HG03064 (cell line): ENCODE measurements at regions not wholly inside any gene's neighbourhood (a gene's known extent, or its start where the extent isn't known, plus 50 kb on each side); places are given as distances from the start of the nearest gene placed in this dataset.

ENCODE experiments used
- ATAC-seq: cut with Tn5 transposase; IDR thresholded peaks from one replicate; pipeline ENCODE4 v1.9.1; 2021; ENCODE audit warnings: low read depth; ENCODE audit not compliant: unreplicated experiment

DNA sequence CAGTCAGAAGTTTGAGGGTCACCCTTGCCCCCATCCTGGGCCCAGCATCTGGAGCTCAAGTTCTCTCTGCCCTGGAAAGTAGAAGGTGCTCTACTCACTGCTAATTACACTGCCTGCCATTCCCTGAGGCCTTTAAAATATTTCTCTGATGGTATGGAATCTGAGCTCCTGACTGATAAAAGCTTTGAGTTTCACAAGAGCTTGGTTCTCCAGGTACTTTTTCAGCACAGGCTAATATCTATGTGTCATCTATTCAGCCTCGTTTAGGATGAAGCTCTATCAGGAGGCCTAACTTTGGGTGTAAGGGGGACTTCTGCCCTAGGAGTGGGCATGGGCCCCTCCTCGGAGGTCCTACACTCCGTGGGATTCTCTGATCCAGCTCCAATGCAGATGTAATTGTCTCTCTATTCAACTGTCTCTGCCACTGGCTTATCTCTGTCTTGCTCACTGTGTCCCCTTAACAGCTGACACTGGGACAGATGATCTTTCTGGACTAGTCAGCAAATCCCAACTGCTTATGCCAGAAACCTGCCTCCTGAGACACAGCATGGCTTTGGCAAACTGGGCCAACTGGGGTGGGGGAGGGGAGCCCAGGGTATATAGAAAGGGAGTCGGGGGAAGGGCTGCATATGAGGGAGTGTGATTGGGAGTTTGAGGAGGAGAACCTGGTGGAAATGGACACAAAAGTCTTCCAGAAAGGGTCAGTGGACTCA, 104.2 kb upstream of the GADD45A start:
- no peak for ATAC-seq

DNA sequence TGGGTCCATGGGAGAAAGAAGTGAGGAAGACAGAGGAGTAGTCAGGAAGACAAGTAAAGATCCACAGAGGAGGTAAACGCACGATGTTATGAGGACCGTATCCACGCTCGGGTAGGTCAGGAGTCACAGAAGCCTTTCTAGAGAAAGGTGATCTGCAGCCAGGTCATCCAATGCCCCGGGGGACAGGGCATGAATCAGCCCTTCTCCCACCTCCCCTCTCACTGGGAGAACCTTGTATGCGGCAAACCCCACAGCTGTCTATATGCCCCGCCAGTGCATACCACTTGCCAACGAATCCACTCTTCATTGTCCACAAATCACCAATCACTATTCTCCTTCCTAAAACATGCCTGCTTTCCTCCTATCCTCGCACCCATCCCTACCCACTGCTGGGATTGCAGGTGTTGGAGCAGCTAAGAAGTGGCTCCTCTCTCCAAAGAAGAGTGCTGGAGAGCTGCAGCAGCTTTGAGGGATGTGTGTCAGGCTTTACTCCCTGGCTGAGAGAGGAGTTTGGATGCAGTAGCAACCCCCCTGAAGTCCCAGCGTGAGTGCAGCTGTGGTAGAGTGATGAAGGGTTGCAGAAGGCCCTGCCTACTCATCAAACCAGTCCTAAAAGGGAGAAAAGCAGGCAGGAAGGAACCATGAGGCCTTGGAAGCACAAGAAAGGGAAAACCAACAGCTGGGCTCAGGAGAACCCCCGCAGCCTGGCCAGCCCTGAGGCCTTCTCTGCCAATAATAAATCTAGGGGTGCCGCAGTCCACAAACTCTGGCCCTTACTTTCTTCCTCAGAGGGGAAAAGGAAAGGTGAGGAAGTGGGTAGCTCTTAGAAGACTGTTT, 102.2 kb upstream of the GADD45A start:
- no peak for ATAC-seq

DNA sequence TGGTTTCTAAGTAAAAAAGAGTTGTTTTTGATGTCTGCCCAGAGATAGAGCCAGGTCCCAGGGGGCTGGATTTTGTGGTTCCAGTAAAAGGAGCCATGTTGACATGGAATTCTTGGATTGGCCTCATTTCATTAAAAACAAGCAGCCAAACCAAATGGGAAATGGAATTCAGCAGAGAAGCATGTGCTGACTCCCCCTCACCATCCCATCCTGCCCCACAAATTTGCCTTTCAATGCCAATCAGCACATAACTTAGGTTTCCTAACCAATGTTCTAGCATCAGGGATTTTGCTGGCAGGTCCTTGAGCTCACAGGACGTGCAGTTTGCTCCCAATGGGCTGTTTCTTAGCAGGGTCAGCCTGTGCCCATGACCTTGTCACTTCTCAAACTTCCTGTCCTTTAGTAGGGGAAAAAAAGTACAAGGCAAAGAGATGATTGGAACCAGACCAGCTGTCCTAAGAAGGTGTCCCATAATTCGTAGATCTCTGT, 101.5 kb upstream of the GADD45A start:
- ATAC-seq: no peak

DNA sequence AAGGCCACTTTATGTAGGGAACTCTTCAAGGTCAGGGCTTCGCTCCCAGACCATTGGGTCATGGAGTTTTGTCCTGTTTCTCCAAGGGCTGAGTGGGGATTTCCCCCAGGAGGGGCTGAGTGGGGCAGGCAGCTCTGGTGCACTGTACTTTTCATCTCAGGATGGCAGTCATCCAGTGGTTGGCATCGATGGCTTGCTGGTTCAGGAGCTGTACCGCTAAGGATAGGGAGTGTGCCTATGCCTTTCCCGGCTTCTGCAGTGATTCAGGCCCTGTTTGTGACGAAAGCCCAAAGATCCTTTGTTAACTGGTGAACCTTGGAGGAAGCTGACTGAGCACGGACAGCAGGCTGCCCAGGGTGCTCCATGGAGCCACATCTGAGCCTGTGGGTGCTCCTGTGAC, 100.1 kb upstream of the GADD45A start:
- ATAC-seq: no peak

DNA sequence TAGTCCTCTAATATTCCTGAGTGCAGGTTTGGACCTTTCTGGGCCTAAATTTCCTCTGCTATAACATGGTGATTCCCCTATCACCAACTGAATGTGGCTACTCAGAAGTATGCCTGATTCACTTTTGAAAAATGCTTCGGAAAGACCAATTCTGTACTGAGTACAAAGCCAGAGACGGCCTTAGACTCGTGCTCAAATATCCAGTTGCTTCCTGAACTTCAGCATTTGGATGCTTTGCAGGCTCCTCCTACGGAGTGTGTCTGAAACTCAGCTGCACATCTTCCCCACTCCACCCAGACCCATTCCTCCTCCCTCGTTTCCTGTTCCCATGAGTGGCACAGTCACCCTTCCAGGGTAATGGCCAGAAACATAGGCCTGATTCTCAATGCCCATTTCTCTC, 98.4 kb upstream of the GADD45A start:
- no peak for ATAC-seq

DNA sequence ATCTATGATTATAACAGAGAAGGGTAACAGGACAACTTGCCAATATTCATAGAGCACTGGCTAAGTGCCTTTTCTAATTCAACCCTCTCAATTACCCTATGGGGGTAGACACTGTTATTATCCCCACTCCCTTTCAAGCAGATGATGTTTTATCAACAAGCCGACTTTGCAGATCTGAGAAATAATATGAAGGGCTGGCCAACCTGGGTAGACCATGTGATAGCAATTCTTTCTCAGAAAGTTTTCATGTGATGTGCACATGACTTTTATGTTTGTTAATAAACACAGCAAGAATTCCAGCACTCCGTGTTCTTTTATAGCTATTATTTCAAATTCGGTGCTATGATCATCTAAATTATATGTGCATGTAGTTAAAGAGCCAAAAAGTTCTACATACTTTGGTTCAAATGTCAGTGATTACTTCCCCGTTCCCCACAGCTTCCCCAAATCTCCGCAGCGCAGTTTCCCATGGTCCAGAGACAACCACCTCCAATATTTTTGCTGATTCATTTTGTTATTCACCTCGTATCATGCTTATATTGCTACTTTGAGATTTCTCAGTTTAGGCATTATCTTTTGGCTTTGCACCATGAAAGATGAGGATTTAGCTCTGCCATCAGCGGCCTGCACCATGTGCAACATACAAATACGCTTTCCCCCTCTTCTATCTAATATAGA, 96.7 kb upstream of the GADD45A start:
- ATAC-seq: no peak

DNA sequence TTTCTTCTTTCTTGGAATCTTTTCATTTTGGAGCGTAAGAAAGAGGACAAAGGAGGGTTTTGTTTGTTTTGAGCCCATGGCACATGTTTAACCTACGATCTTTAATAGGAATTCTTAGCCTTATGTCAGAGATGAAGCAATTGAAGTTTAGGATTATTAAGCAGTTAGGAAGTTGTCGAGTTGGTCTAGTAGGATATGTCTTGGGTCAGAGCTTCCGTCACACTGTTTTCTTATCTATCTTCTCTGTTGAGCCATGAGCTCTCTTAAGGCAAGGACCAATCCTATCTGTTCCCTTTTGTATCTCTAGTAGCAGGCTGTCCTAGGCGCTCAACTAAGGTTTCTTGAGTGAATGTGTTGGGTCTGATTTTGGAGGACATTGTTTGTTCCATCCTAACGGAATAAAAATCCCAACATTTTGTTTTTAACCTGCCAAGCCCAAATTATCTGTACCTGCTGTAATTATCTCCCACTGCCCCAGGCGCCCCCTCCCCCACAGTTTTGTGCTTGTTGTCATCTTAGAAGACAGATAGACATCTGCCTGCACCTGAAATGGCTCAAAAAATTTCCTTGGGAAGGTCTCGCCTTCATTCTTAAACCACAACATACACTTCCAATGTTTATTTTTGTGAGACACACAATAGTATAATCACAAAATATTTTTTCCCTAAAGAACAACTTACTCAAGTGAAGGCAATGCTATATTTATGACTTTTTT, 95.3 kb upstream of the GADD45A start:
- ATAC-seq: no peak

DNA sequence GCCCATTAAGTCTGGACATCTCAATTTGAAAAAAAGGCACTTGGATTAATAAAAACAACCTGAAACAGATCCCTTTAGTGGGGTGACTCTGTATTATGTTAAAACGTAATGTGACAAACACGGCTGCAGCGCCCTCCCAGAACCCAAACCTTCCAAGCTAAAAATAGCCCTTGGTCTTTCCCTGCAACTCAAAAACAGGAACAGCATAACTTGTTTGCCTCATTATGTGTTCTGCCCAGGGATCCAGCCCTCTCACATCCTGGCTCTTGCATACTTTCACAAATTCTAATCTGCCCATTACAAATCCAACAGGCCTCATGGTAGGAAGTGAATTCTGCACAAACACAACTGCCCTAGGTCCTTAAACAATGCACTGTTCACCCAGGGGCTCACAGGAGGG, 94.7 kb upstream of the GADD45A start:
- ATAC-seq: no peak

DNA sequence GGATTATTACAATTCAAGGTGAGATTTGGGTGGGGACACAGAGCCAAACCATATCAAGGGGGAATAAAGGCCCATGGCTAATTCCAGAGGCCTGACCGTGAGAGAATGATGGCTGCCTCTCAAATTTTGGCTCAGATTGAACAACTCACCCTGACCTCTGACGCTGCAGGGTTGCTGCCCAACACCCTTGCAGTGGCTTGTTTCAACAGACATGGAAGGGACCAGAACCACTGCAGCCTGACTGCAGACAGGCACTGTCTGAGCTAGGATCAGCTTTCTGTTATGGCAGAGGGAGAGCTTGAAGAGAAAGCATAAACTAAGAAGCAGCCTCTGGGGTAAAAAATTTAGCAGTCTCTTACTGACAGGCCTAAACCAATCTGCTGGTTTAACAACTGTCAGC, 90.2 kb upstream of the GADD45A start:
- no peak for ATAC-seq

DNA sequence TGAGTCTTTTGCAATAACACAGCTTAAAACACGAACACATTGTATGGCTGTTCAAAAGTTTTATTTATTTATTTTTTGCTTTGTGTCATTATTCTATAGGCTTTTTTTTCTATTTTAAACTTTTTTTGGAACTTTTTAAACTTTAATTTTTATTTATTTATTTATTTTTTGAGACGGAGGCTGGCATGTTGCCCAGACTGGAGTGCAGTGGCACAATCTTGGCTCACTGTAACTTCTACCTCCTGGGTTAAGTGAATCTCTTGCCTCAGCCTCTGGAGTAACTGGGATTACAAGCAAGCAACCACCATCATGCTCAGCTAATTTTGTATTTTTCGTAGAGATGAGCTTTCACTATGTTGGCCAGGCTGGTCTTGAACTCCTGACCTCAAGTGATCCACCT, 88.3 kb upstream of the GADD45A start:
- no peak for ATAC-seq

DNA sequence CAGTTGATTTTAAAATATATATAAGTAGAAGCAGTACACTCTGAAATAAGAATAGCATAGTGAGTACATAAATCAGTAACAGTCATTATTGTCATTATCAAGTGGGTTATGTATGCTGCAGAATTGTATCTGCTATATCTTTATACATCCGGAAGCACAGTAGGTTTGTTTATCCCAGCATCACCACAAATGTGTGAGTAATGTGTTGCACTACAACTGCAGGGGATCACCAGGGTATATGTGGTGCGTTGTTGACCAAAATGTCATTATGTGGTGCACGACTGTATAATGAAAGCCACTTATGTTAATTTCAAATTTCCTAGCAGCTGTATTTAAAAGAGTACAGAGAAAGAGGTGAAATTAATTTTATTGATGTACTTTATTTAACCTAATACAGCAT, 87.7 kb upstream of the GADD45A start:
- ATAC-seq: no peak

DNA sequence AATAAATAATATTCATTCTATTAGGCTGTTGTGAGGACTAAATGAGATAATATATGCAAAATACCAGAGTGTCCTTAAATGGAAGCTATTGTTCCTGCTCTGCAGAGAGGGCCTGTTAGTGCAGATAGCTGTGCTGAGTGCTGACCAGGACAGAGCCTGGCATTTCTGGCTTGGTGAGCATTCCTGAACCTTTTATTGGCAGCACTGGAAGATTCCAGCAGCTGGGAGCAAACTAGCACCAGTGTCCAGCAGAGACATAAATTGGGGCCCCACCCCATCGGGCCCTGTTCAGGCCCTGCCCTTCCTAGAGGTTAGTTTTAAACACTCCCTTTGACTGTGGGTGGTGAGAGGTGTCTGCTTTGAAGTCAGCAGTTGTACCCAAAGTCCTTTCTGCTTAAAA, 85.9 kb upstream of the GADD45A start:
- ATAC-seq: no peak

DNA sequence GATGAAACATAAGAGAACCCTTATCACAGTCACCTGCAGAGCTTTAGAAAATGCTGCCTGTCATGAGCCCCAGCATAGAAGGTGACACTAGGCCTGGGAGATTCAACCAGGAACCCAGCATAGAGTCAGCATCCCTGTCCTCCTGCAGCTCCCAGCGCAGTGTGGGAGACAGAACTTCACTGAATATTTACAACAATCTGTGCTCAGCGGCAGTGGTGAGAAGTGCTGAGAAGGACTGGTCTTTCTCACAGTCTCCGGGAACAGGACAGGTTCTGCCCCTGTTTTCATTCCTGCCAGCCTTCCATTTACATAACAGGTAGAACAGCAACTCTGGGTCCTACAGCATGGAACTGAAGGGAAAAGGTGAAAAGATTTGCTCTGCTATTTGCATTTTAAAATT, 83.5 kb upstream of the GADD45A start:
- ATAC-seq: no peak

DNA sequence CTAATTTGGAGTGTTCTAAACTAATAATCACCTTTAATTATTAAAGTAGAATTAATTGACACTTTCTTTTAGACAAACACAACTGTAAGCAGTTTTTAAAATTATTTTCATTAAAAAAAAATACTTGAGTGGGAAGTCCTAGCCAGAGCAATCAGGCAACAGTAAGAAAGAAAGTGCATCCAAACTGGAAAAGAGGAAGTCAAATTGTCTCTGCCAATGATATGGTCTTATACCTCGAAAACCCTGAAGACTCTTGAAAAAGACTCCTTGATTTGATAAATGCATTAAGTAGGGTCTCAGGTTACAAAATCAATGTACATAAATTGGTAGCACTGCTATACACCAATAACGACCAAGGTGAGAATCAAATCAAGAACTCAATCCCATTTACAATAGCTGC, 83.0 kb upstream of the GADD45A start:
- ATAC-seq: no peak

DNA sequence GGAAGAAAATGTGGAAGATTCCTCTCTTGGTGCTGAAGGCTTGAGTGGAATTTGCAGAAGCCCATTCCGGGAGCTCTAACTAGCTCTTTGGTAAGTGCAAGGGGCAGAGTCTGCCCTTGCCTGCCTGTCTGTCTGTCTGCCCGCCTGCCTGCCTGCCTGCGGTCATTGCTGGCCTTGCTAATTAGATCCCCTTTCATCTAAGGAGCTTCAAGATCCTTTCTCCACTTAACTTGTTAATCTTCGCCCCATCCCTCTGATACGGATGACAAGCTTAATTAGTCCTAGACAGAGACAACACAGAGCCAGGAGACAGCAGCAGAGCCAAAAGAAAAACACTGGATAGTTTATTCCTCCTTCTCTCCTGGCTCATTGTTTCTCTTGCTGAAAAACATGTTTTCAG, 80.2 kb upstream of the GADD45A start:
- ATAC-seq: no peak

DNA sequence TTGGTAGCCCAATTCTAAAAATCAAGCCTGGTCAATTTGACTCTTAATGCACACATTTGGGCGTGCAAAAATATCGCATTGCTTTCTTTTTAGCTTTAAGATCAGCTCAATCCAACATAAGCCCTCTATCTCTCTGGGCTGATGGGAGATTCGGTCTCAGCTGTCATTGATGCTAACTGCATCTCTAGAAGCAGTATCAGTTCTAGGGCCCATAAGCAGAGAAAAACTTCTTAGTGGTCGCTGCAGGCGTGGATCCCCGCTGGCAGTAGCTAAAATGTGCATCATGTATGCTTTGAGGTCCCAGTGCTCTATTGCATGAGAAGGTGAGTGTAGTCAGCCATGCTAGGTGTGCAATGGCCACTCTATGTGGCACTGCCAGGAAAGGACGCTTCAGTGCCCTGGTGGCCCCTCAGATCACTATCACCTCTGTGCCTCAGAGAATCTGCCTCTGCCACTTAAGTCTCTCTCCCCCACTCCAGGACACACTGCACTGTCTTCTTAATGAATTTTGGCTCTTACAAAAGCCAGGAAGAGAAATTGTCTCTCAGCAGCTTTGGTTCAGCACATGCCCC, 79.7 kb upstream of the GADD45A start:
- ATAC-seq: no peak

DNA sequence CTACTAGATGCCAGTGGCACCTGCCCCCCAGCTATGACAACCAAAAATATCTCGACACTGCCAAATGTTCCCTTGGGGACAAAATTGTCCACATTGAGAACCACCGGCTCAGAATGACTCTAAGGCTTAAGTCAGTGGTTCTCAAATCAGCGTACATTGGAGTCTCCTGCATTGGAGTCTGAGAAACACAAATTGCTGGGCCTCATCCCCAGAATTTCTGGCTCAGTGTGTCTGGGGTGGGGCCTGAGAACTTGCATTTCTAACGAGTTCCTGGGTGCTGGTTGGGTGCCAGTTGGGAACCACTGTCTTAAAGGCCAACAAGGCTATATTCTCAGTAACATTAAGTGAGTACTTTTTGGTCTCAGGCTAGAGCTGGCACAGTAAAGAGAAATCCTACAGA, 77.7 kb upstream of the GADD45A start:
- no peak for ATAC-seq

DNA sequence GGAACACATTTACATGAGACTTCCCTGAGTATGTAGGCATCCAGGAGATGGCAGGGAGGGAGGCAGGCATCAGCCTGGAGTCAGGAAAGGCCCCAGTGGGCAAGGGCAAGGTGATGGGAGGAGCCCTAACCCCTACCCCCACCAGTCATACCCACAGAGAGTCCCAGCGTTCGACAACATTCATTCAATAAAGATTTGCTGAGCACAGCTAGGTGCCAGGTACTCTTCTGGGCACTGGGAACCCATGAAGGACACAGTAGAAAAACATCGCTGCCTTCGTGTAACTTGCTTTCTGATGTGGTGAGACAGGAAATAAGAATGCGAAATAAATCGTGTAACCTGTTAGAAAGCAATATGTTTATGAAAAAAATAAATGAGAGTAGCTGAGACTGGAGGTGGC, 77.3 kb upstream of the GADD45A start:
- no peak for ATAC-seq

DNA sequence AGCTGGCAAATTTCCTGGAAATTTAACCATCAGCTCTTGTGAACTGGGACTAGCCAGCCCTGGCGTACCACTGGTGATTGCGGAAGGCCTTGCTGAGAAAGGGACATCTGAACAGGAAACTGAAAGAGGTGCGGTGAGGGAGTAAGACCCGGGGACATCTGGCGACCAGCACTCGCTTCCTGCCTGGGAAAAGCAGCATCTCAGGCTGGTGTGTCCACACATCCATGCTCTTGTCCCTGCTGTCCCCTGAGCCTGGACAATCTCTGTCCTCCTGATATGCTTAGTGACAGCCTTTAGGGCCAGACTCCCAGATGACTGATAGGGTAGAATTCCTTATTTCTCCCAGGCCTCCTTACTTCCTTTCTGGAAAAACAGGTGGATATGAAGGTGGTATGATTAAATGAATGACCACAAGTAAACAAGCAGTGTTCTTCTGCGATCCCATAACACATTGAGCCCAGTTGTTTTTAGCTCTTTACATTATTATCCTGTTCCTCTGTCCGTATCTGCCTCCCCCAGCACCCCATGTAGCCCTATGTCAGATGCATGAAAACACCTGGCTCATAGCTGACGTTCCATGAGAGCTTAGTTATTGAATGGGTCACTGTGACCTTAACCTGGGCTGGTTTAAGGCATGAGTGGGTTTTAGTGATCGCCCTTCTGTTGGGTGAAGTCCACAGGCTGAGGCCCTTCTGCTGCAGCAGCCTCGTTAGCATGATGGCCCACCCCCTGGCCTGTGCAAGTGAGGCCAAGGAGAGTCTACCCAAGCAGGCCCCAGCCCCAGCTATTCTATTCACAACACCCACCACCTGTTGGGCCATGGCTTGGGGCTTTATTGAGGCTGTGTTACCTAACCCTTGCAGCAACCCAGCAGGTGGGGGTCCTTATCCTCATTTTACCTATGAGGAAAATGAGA, 76.1 kb upstream of the GADD45A start:
- ATAC-seq: no peak
